GM12892 (cell line): ENCODE measurements at regions not wholly inside any gene's neighbourhood (a gene's known extent, or its start where the extent isn't known, plus 50 kb on each side); places are given as distances from the start of the nearest gene placed in this dataset.

Experiments
- POLR2A ChIP-seq: IDR thresholded peaks from 2 replicates; pipeline ENCODE4 v1.6.1; 2011; ENCODE audit warnings: low read depth, low read length, control low read depth
- POLR2AphosphoS5 ChIP-seq: IDR thresholded peaks from 2 replicates; pipeline ENCODE4 v1.6.1; 2011; ENCODE audit warnings: low read depth, low read length, control low read depth

DNA sequence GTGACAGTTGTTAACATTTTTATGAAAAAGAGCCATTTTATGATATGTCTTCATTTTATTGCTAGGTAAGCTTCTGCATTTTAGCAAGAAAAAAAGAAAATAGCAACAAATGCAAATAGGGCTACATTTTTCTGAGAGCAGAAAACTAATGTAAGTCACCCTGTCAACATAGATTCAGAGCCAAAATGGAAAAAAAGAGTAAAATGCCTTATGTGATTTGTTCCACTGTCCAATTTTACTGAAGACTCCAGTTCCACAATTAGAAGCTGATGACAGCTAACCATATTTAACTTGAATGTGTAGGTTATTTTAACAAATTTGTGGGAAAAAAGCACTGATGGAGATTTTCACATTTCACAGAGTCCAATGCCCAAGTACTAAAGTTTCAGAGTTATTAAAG, 772.3 kb downstream of the FAT4 start:
- TF ChIP-seq POLR2A (no peak), POLR2AphosphoS5 (no peak)
